HEK293 (cell line): ENCODE measurements at regions not wholly inside any gene's neighbourhood (a gene's known extent, or its start where the extent isn't known, plus 50 kb on each side); places are given as distances from the start of the nearest gene placed in this dataset.
A peak's percentile ranks its signal among the peaks of the same experiment; 100 is the strongest.

Experiments
- CTCF ChIA-PET: fragments of 350-600 bp; formaldehyde crosslinking; extraction: SDS; loops from one replicate; lab custom pipeline; 2021; ENCODE audit warnings: antibody characterized with exemption; lab: Yijun Ruan, JAX
- POLR2A ChIA-PET: fragments of 300-600 bp; formaldehyde crosslinking; extraction: SDS; loops from one replicate; lab custom pipeline; 2020; ENCODE audit warnings: antibody characterized with exemption, inconsistent platforms; lab: Yijun Ruan, JAX
- H3K27ac ChIP-seq: fragments of 200-500 bp; sonication (Bioruptor generic); 2 replicates; pipeline ENCODE4 v1.5.1; 2014; ENCODE audit warnings: low read depth, low read length, control low read depth, inconsistent platforms; ENCODE audit errors: extremely low read depth
- H3K36me3 ChIP-seq, 2 experiments: fragments of 200-500 bp in 1 of 2; sonication (Bioruptor generic) in 1 of 2; 1 replicate in 1 of 2; 2 replicates in 1 of 2; pipeline ENCODE4 v1.5.1; 2014 to 2017; ENCODE audit warnings: inconsistent platforms in 2 of 2, low read length in 2 of 2; ENCODE audit not compliant: control insufficient read depth in 2 of 2, insufficient read depth in 1 of 2
- H3K4me1 ChIP-seq: fragments of 200-500 bp; sonication (Bioruptor generic); 2 replicates; pipeline ENCODE4 v1.5.1; 2014; ENCODE audit warnings: mild to moderate bottlenecking, low read length, inconsistent platforms; ENCODE audit not compliant: control insufficient read depth, insufficient read depth
- H3K4me3 ChIP-seq: 2 replicates; pipeline ENCODE4 v1.5.1; 2011; ENCODE audit warnings: low read depth, mild to moderate bottlenecking, control low read depth, low read length, moderate library complexity
- H3K9me3 ChIP-seq: fragments of 200-500 bp; sonication (Bioruptor generic); 2 replicates; pipeline ENCODE4 v1.5.1; 2014; ENCODE audit warnings: low read depth, low read length, inconsistent platforms; ENCODE audit not compliant: control insufficient read depth, insufficient read depth
- CTCF ChIP-seq: fragments of 450-650 bp; formaldehyde crosslinking; IDR thresholded peaks from 2 replicates; pipeline ENCODE4 v1.5.1; 2016; ENCODE audit warnings: missing biosample characterization, missing genetic modification characterization
- PRDM1 ChIP-seq: fragments of 450-650 bp; formaldehyde crosslinking; IDR thresholded peaks from 2 replicates; pipeline ENCODE4; 2016; ENCODE audit warnings: missing biosample characterization, missing genetic modification characterization
- SCRT1 ChIP-seq: fragments of 450-650 bp; formaldehyde crosslinking; IDR thresholded peaks from 2 replicates; pipeline ENCODE4 v1.5.1; 2016; ENCODE audit warnings: missing biosample characterization, missing genetic modification characterization, borderline replicate concordance
- SCRT2 ChIP-seq: fragments of 450-650 bp; formaldehyde crosslinking; IDR thresholded peaks from 2 replicates; pipeline ENCODE4 v1.5.1; 2016; ENCODE audit warnings: missing biosample characterization, missing genetic modification characterization
- SETDB1 ChIP-seq: IDR thresholded peaks from one replicate; pipeline ENCODE4 v1.6.1; 2017; ENCODE audit warnings: mild to moderate bottlenecking, low read length, moderate library complexity, mixed read lengths; ENCODE audit not compliant: insufficient read length
- TRIM28 ChIP-seq: IDR thresholded peaks from 2 replicates; pipeline ENCODE4 v1.6.1; 2011; ENCODE audit warnings: low read length, control low read depth, borderline replicate concordance
- ZBTB17 ChIP-seq: fragments of 450-650 bp; formaldehyde crosslinking; IDR thresholded peaks from 2 replicates; pipeline ENCODE4 v1.5.1; 2016; ENCODE audit warnings: missing biosample characterization, missing genetic modification characterization
- ZFHX2 ChIP-seq: fragments of 450-650 bp; formaldehyde crosslinking; conservative IDR thresholded peaks from 2 replicates; pipeline ENCODE4 v1.5.1; 2016; ENCODE audit warnings: missing biosample characterization, missing genetic modification characterization
- ZIC2 ChIP-seq: fragments of 450-650 bp; formaldehyde crosslinking; IDR thresholded peaks from 2 replicates; pipeline ENCODE4 v1.5.1; 2016; ENCODE audit warnings: missing biosample characterization, missing genetic modification characterization
- ZNF10 ChIP-seq: fragments of 450-650 bp; formaldehyde crosslinking; IDR thresholded peaks from 2 replicates; pipeline ENCODE4 v1.5.1; 2017; ENCODE audit warnings: missing biosample characterization, missing genetic modification characterization
- ZNF169 ChIP-seq: fragments of 450-650 bp; formaldehyde crosslinking; IDR thresholded peaks from 2 replicates; pipeline ENCODE4 v1.5.1; 2016; ENCODE audit warnings: missing biosample characterization, missing genetic modification characterization
- ZNF341 ChIP-seq: fragments of 450-650 bp; formaldehyde crosslinking; IDR thresholded peaks from 2 replicates; pipeline ENCODE4; 2016; ENCODE audit warnings: low read depth, missing biosample characterization, missing genetic modification characterization
- ZNF391 ChIP-seq: fragments of 450-650 bp; formaldehyde crosslinking; IDR thresholded peaks from 2 replicates; pipeline ENCODE4 v1.5.1; 2016; ENCODE audit warnings: low read depth, missing biosample characterization, missing genetic modification characterization, borderline replicate concordance
- ZNF521 ChIP-seq: fragments of 450-650 bp; formaldehyde crosslinking; IDR thresholded peaks from 2 replicates; pipeline ENCODE4 v1.5.1; 2017; ENCODE audit warnings: missing biosample characterization, mild to moderate bottlenecking, missing genetic modification characterization
- ZNF621 ChIP-seq: fragments of 450-650 bp; formaldehyde crosslinking; IDR thresholded peaks from 2 replicates; pipeline ENCODE4 v1.5.1; 2017; ENCODE audit warnings: missing biosample characterization, missing genetic modification characterization
- ZNF639 ChIP-seq: fragments of 450-650 bp; formaldehyde crosslinking; IDR thresholded peaks from 2 replicates; pipeline ENCODE4 v1.5.1; 2016; ENCODE audit warnings: missing biosample characterization, missing genetic modification characterization
- ZNF791 ChIP-seq: fragments of 450-650 bp; formaldehyde crosslinking; IDR thresholded peaks from 2 replicates; pipeline ENCODE4 v1.5.1; 2016; ENCODE audit warnings: missing biosample characterization, missing genetic modification characterization
- TF ChIP-seq, protein P1 (sequence below): fragments of 450-650 bp; formaldehyde crosslinking; IDR thresholded peaks from 2 replicates; pipeline ENCODE4; 2016; ENCODE audit warnings: missing biosample characterization, missing genetic modification characterization
- TF ChIP-seq, protein P2 (sequence below): fragments of 450-650 bp; formaldehyde crosslinking; IDR thresholded peaks from 2 replicates; pipeline ENCODE4 v1.5.1; 2016; ENCODE audit warnings: missing biosample characterization, missing genetic modification characterization
- TF ChIP-seq, protein P3 (sequence below): fragments of 450-650 bp; formaldehyde crosslinking; IDR thresholded peaks from 2 replicates; pipeline ENCODE4 v1.5.1; 2016; ENCODE audit warnings: missing biosample characterization, missing genetic modification characterization
- TF ChIP-seq, protein P4 (sequence below): fragments of 450-650 bp; formaldehyde crosslinking; IDR thresholded peaks from 2 replicates; pipeline ENCODE4 v1.5.1; 2016; ENCODE audit warnings: missing biosample characterization, missing genetic modification characterization, borderline replicate concordance

GRCh38 chr1:229024528-229025130 is 246.3 kb upstream of the RAB4A start (continued):
- TF ChIP-seq, protein P1, sequence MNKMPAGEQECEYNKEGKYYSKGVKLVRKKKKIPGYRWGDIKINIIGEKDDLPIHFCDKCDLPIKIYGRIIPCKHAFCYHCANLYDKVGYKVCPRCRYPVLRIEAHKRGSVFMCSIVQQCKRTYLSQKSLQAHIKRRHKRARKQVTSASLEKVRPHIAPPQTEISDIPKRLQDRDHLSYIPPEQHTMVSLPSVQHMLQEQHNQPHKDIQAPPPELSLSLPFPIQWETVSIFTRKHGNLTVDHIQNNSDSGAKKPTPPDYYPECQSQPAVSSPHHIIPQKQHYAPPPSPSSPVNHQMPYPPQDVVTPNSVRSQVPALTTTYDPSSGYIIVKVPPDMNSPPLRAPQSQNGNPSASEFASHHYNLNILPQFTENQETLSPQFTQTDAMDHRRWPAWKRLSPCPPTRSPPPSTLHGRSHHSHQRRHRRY (tag by site-specific recombination), result no peak
- TF ChIP-seq ZNF10 (tag by site-specific recombination), result no peak
- peak; percentile 80 for TF ChIP-seq ZBTB17 (tag by site-specific recombination)
- TF ChIP-seq ZNF169 (tag by site-specific recombination), result no peak
- TF ChIP-seq, protein P2, sequence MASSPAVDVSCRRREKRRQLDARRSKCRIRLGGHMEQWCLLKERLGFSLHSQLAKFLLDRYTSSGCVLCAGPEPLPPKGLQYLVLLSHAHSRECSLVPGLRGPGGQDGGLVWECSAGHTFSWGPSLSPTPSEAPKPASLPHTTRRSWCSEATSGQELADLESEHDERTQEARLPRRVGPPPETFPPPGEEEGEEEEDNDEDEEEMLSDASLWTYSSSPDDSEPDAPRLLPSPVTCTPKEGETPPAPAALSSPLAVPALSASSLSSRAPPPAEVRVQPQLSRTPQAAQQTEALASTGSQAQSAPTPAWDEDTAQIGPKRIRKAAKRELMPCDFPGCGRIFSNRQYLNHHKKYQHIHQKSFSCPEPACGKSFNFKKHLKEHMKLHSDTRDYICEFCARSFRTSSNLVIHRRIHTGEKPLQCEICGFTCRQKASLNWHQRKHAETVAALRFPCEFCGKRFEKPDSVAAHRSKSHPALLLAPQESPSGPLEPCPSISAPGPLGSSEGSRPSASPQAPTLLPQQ (tag by site-specific recombination), result peak; percentile 91
- peak; percentile 38; the same call in 1 of the 2 replicates for TF ChIP-seq ZNF341 (tag by site-specific recombination)
- TF ChIP-seq SCRT2 (tag by site-specific recombination), result no peak
- TF ChIP-seq CTCF (tag by site-specific recombination), result no peak
- TF ChIP-seq, protein P3, sequence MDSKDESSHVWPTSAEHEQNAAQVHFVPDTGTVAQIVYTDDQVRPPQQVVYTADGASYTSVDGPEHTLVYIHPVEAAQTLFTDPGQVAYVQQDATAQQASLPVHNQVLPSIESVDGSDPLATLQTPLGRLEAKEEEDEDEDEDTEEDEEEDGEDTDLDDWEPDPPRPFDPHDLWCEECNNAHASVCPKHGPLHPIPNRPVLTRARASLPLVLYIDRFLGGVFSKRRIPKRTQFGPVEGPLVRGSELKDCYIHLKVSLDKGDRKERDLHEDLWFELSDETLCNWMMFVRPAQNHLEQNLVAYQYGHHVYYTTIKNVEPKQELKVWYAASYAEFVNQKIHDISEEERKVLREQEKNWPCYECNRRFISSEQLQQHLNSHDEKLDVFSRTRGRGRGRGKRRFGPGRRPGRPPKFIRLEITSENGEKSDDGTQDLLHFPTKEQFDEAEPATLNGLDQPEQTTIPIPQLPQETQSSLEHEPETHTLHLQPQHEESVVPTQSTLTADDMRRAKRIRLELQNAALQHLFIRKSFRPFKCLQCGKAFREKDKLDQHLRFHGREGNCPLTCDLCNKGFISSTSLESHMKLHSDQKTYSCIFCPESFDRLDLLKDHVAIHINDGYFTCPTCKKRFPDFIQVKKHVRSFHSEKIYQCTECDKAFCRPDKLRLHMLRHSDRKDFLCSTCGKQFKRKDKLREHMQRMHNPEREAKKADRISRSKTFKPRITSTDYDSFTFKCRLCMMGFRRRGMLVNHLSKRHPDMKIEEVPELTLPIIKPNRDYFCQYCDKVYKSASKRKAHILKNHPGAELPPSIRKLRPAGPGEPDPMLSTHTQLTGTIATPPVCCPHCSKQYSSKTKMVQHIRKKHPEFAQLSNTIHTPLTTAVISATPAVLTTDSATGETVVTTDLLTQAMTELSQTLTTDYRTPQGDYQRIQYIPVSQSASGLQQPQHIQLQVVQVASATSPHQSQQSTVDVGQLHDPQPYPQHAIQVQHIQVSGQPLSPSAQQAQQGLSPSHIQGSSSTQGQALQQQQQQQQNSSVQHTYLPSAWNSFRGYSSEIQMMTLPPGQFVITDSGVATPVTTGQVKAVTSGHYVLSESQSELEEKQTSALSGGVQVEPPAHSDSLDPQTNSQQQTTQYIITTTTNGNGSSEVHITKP (tag by site-specific recombination), result peak; percentile 84
- TF ChIP-seq TRIM28, result no peak
- TF ChIP-seq ZNF621, result no peak
- peak; percentile 94 for TF ChIP-seq PRDM1
- TF ChIP-seq, protein P4, sequence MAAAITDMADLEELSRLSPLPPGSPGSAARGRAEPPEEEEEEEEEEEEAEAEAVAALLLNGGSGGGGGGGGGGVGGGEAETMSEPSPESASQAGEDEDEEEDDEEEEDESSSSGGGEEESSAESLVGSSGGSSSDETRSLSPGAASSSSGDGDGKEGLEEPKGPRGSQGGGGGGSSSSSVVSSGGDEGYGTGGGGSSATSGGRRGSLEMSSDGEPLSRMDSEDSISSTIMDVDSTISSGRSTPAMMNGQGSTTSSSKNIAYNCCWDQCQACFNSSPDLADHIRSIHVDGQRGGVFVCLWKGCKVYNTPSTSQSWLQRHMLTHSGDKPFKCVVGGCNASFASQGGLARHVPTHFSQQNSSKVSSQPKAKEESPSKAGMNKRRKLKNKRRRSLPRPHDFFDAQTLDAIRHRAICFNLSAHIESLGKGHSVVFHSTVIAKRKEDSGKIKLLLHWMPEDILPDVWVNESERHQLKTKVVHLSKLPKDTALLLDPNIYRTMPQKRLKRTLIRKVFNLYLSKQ, result no peak
- TF ChIP-seq, all 188 proteins: peak for 13

GRCh38 chr1:229025576-229025975 is 245.3 kb upstream of the RAB4A start:
- POLR2A ChIA-PET, result no interaction called here
- TF ChIP-seq SCRT2 (tag by site-specific recombination) (peak; percentile 89; the same call in 1 of the 2 replicates), SCRT1 (tag by site-specific recombination) (peak; percentile 77; the same call in 1 of the 2 replicates), ZFHX2 (tag by site-specific recombination) (no peak), ZNF391 (tag by site-specific recombination) (no peak), ZNF791 (tag by site-specific recombination) (no peak), ZNF639 (tag by site-specific recombination) (no peak), SETDB1 (no peak), ZIC2 (tag by site-specific recombination) (peak; percentile 83), ZNF521 (tag by site-specific recombination) (no peak)
- TF ChIP-seq, protein P4, result no peak
- Histone ChIP-seq H3K4me3 (no peak overlapping the region), H3K27ac (no peak overlapping the region), H3K36me3 (no peaks in the 10 kb centered on the region), H3K4me1 (no peaks in the 10 kb centered on the region), H3K9me3 (no peaks in the 10 kb centered on the region)
- CTCF ChIA-PET, result no interaction called here
